Pancreas (tissue), 10 donors: ENCODE measurements at regions not wholly inside any gene's neighbourhood (a gene's known extent, or its start where the extent isn't known, plus 50 kb on each side); places are given as distances from the start of the nearest gene placed in this dataset.

Source experiments
- ATAC-seq, 4 donors: fragments of 200-7000 bp; cut with Tn5 transposase; one replicate each; pipeline versions ENCODE4 v1.8.0 to v1.9.1; 2020; ENCODE audit warnings: mild to moderate bottlenecking in 4 of 4, moderate library complexity in 4 of 4
- DNase-seq, 6 donors: peaks; one replicate each; pipeline ENCODE4 v3.0.0-alpha.2; 2020
- FAIRE-seq: peaks from 2 replicates; lab custom pipeline; 2012; peaks lifted over from hg19 to GRCh38; lab: Jason Lieb, UNC
- H3K27ac ChIP-seq, 4 donors: fragments of 200-600 bp; sonication (generic); 1 replicate in 3 of 4; 2 replicates in 1 of 4; pipeline versions ENCODE4 v1.5.0 to v1.8.0; 2020
- H3K27me3 ChIP-seq, 4 donors: fragments of 200-600 bp; one replicate each; pipeline ENCODE4 v1.8.0; 2021
- H3K36me3 ChIP-seq, 3 donors: fragments of 200-600 bp; sonication (generic) in 1 of 3; one replicate each; pipeline versions ENCODE4 v1.5.0 to v1.8.0; 2020 to 2021
- H3K4me1 ChIP-seq, 3 donors: fragments of 200-600 bp; one replicate each; pipeline ENCODE4 v1.8.0; 2021
- H3K4me3 ChIP-seq, 4 donors: fragments of 200-600 bp; sonication (generic) in 2 of 4; one replicate each; pipeline versions ENCODE4 v1.5.0 to v1.8.0; 2020 to 2021
- H3K9me3 ChIP-seq, 4 donors: fragments of 200-600 bp; one replicate each; pipeline ENCODE4 v1.8.0; 2021
- WGBS, 2 donors: extraction: QIAGEN DNeasy Blood & Tissue Kit; methylation state at CpG; one replicate each; pipeline ENCODE4 v1.1.7; 2013; 5-methylcytosine and 5-hydroxymethylcytosine counted together
- intact Hi-C, 3 donors: fragments of 100-400 bp; cut with DNase I; formaldehyde crosslinking; loops; one replicate each; pipeline versions ENCODE4 v1.11.1 to v1.14.2; 2022
- TF ChIP-seq, protein P1 (sequence below), 4 donors: fragments of 200-600 bp; sonication (generic) in 3 of 4; IDR thresholded peaks; one replicate each; pipeline versions ENCODE4 v1.5.0 to v1.8.0; 2021; ENCODE audit warnings: antibody characterized with exemption in 4 of 4
- donor health status: healthy with polysubstance abuse.
- donor health status: DM: no; HTN: no; CAD: no; lungs with moderate emphysema.
- donor health status: DM: no; HTN: no; CAD: no.
- donor health status: control.
- donor health status: control.
- donor health status: Bipolar disorder and iron deficiency.
- donor health status: DM: yes; HTN: yes; CAD: no.
- donor health status: DM: no; HTN: no; CAD: no.
- donor health status: DM: no; HTN: no; CAD: no.
- donor health status: DM: yes; HTN: yes; CAD: no.

DNA sequence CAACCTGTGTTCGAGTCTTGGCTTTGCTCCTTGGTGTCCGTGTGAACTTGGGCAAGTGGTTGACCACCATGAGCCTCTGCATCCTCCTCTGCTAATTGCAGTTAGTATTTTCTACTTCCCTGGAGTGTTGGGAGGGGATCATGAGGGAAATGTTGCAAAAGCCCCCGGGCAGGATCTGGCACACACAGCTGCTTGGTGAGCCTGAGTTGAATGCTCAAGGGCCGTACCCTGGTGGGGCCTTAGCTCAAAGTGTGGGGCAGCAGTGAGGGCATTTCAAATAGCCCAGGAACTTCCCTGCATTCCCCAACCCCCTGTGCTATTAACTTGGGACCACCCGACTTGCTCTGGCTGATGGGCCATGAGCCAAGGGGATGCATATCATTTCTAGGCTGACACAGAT is 94.9 kb upstream of the SLC6A11 start:
- TF ChIP-seq, protein P1, sequence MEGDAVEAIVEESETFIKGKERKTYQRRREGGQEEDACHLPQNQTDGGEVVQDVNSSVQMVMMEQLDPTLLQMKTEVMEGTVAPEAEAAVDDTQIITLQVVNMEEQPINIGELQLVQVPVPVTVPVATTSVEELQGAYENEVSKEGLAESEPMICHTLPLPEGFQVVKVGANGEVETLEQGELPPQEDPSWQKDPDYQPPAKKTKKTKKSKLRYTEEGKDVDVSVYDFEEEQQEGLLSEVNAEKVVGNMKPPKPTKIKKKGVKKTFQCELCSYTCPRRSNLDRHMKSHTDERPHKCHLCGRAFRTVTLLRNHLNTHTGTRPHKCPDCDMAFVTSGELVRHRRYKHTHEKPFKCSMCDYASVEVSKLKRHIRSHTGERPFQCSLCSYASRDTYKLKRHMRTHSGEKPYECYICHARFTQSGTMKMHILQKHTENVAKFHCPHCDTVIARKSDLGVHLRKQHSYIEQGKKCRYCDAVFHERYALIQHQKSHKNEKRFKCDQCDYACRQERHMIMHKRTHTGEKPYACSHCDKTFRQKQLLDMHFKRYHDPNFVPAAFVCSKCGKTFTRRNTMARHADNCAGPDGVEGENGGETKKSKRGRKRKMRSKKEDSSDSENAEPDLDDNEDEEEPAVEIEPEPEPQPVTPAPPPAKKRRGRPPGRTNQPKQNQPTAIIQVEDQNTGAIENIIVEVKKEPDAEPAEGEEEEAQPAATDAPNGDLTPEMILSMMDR (IDR thresholded peaks at IDR 0.05) = no peak
- no peaks in the 10 kb centered on the region for H3K4me1 ChIP-seq
- ATAC-seq (no peak), FAIRE-seq (no peak), DNase-seq (no peak)
- H3K4me3 ChIP-seq = no peak overlapping the region
- H3K36me3 ChIP-seq = no peaks in the 10 kb centered on the region
- H3K27me3 ChIP-seq = no peaks in the 10 kb centered on the region
- no peaks in the 10 kb centered on the region for H3K9me3 ChIP-seq
- intact Hi-C loops = no loop called here
- WGBS, 2 donors = 54 to 59% methylated on average over 5 of the region's 5 CpGs
- no peak overlapping the region for H3K27ac ChIP-seq

DNA sequence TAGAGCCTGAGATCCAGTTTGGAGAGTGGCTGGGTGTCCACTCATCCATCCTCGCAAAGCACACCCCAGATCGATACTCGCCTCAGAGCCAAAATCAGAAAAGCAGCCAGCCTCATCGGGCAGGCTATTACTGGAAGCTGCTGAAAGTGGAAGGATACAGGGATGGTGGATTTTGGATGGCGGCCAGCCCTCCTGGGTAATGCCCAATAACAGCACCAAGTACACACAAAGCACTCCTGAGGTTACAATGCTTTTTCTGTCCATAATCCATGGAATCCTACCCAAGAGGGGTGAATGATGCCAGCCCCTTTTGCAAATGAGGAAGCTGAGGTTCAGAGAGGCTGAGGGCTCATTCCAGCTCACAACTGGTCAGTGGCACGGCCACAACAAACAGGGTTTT is 93.1 kb upstream of the SLC6A11 start:
- ATAC-seq = no peak

DNA sequence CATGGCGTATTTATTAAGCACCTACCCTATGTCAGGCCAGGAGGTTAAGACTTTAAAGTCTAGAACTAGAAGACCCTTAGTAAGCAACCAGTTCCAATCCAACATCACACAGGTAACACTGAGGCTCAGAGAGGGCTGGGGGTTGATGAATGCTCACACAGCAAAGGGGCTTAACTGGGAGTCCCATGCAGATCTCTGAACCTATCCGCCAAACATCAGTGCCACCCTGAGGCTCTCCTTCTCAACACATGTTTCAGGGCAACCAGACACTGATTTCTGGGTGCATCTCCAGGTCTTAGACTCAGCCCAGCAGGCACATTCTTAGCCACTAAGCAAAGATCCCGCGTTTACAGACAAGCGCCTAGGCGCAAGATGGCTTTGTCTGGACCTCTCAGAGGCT is 92.0 kb upstream of the SLC6A11 start:
- DNase-seq (no peak), ATAC-seq (no peak), FAIRE-seq (no peak)
- 67 to 68% methylated on average over 6 of the region's 6 CpGs for WGBS, 2 donors
- intact Hi-C loops = no loop called here
- Histone ChIP-seq H3K27me3 (no peaks in the 10 kb centered on the region), H3K27ac (no peak overlapping the region), H3K36me3 (no peaks in the 10 kb centered on the region), H3K4me3 (no peak overlapping the region), H3K4me1 (no peaks in the 10 kb centered on the region), H3K9me3 (no peaks in the 10 kb centered on the region)
- TF ChIP-seq, protein P1 (IDR thresholded peaks at IDR 0.05) = no peak

More for the DNA sequence above, 93.1 kb upstream of the SLC6A11 start:
- TF ChIP-seq, protein P1 (IDR thresholded peaks at IDR 0.05) = no peak
- FAIRE-seq (no peak), DNase-seq (no peak)
- 38 to 43% methylated on average over 6 of the region's 6 CpGs for WGBS, 2 donors
- H3K27ac ChIP-seq = no peak overlapping the region
- intact Hi-C loops = no loop called here
- no peaks in the 10 kb centered on the region for H3K4me1 ChIP-seq
- no peaks in the 10 kb centered on the region for H3K9me3 ChIP-seq
- no peaks in the 10 kb centered on the region for H3K36me3 ChIP-seq
- no peaks in the 10 kb centered on the region for H3K27me3 ChIP-seq
- H3K4me3 ChIP-seq = no peak overlapping the region

DNA sequence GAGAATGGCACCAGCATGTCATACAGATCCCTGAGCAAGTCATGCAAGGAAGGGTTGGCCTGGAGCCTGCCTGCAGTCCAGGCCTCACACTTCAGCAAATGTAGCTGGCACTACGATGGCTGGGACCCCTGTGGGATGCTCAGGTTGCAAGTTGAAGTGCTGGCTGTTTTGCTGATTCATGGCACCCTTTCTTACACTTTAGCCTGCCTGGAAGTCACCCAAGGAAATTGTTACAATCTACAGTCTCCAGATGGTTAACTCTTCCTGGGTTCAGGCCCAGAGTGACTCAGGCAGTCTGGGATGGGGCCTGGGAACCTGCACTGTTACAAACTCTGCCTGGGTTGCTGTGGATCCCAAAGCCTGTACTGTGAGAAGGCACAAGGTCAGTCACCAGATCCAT is 91.0 kb upstream of the SLC6A11 start:
- intact Hi-C loops = no loop called here
- DNase-seq = no peak
- TF ChIP-seq, protein P1 (IDR thresholded peaks at IDR 0.05) = no peak
- Histone ChIP-seq H3K4me3 (no peak overlapping the region), H3K36me3 (no peaks in the 10 kb centered on the region), H3K9me3 (no peaks in the 10 kb centered on the region), H3K27ac (no peak overlapping the region), H3K4me1 (no peaks in the 10 kb centered on the region), H3K27me3 (no peaks in the 10 kb centered on the region)
- WGBS, 2 donors = 21 to 26% methylated on average over 1 of the region's 1 CpG
- no peak for ATAC-seq
- no peak for FAIRE-seq

DNA sequence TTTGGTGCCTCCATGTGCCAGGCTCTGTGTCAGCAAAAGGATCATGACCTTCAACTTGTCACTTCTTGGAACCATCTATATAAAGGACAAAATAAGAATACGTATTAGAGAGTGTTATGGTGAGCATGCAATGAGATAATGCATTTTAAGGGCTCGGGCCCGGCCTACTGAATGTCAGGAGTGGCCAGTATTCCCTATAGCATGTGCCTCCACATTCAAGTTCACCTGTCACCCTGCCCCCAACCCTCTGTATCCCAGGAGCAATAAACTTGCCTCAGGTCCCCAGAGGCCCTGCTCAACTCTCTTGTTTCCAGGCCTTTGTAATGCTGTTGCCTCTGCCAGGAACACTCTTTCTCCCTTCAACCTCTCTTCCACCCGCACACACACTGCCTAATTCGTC is 90.2 kb upstream of the SLC6A11 start:
- H3K9me3 ChIP-seq = no peaks in the 10 kb centered on the region
- H3K27me3 ChIP-seq = no peaks in the 10 kb centered on the region
- H3K4me1 ChIP-seq = no peaks in the 10 kb centered on the region
- FAIRE-seq (no peak), DNase-seq (no peak), ATAC-seq (no peak)
- TF ChIP-seq, protein P1 (IDR thresholded peaks at IDR 0.05) = no peak
- intact Hi-C loops = no loop called here
- H3K27ac ChIP-seq = no peak overlapping the region
- WGBS, 2 donors = 56 to 62% methylated on average over 5 of the region's 5 CpGs
- no peaks in the 10 kb centered on the region for H3K36me3 ChIP-seq
- no peak overlapping the region for H3K4me3 ChIP-seq
